GM12878 (cell line): ENCODE measurements at regions not wholly inside any gene's neighbourhood (a gene's known extent, or its start where the extent isn't known, plus 50 kb on each side); places are given as distances from the start of the nearest gene placed in this dataset.

ENCODE experiments used
- ATF2 ChIP-seq: IDR thresholded peaks from 2 replicates; pipeline ENCODE4 v1.6.1; 2012; ENCODE audit warnings: low read length, inconsistent platforms
- CBX5 ChIP-seq: sonication (generic); IDR thresholded peaks from 2 replicates; pipeline ENCODE4 v1.6.1; 2016; ENCODE audit warnings: low read depth, moderate library complexity, mild to moderate bottlenecking, inconsistent platforms
- EGR1 ChIP-seq, 2 experiments: IDR thresholded peaks; 1 replicate in 1 of 2; 2 replicates in 1 of 2; pipeline ENCODE4 v1.6.1; 2011 to 2012; ENCODE audit warnings: low read depth in 2 of 2, low read length in 2 of 2, borderline replicate concordance in 1 of 2, mild to moderate bottlenecking in 1 of 2, moderate library complexity in 1 of 2
- ELK1 ChIP-seq: IDR thresholded peaks from 2 replicates; pipeline ENCODE4 v1.6.1; 2012; ENCODE audit warnings: low read depth, low read length, improper control_type of control experiment
- IRF5 ChIP-seq: fragments of 450-650 bp; IDR thresholded peaks from 2 replicates; pipeline ENCODE4 v1.6.1; 2017; ENCODE audit warnings: borderline replicate concordance
- NFYA ChIP-seq: IDR thresholded peaks from 2 replicates; pipeline ENCODE4 v1.6.1; 2011; ENCODE audit warnings: low read depth, mild to moderate bottlenecking, low read length, improper control_type of control experiment, borderline replicate concordance
- POLR2A ChIP-seq: IDR thresholded peaks from 2 replicates; pipeline ENCODE4 v1.6.1; 2011; ENCODE audit warnings: low read depth, mild to moderate bottlenecking, low read length
- POU2F2 ChIP-seq: IDR thresholded peaks from 3 replicates; pipeline ENCODE4 v1.6.1; 2011; ENCODE audit warnings: low read depth, mild to moderate bottlenecking, low read length, borderline replicate concordance
- STAT3 ChIP-seq: IDR thresholded peaks from 2 replicates; pipeline ENCODE4 v1.6.1; 2011; ENCODE audit warnings: low read depth, low read length, improper control_type of control experiment
- TCF7 ChIP-seq: IDR thresholded peaks from 2 replicates; pipeline ENCODE4 v1.6.1; 2014; ENCODE audit warnings: antibody characterized with exemption, borderline replicate concordance
- USF2 ChIP-seq: IDR thresholded peaks from 2 replicates; pipeline ENCODE4 v1.6.1; 2011; ENCODE audit warnings: low read depth, low read length, improper control_type of control experiment, borderline replicate concordance
- YBX1 ChIP-seq: fragments of 450-650 bp; IDR thresholded peaks from 2 replicates; pipeline ENCODE4 v1.6.1; 2016; ENCODE audit warnings: antibody characterized with exemption
- ZNF217 ChIP-seq: fragments of 450-650 bp; IDR thresholded peaks from 2 replicates; pipeline ENCODE4 v1.6.1; 2017; ENCODE audit warnings: antibody characterized with exemption, mild to moderate bottlenecking
- ZNF24 ChIP-seq: fragments of 450-650 bp; IDR thresholded peaks from 2 replicates; pipeline ENCODE4 v1.6.1; 2017; ENCODE audit warnings: antibody characterized with exemption, mild to moderate bottlenecking
- ZNF592 ChIP-seq: fragments of 450-650 bp; IDR thresholded peaks from 2 replicates; pipeline ENCODE4 v1.6.1; 2017; ENCODE audit warnings: mild to moderate bottlenecking, moderate library complexity
- ZNF687 ChIP-seq: fragments of 450-650 bp; IDR thresholded peaks from 2 replicates; pipeline ENCODE4 v1.6.1; 2017; ENCODE audit warnings: mild to moderate bottlenecking, moderate library complexity
- ZSCAN29 ChIP-seq: fragments of 450-650 bp; IDR thresholded peaks from 2 replicates; pipeline ENCODE4 v1.6.1; 2017; ENCODE audit warnings: mild to moderate bottlenecking, moderate library complexity

- TF ChIP-seq IRF5 (no peak), CBX5 (peak; percentile 97), ZSCAN29 (no peak), ZNF592 (peak; percentile 61; the same call in 1 of the 2 replicates), STAT3 (peak; percentile 48; the same call in 1 of the 2 replicates), YBX1 (no peak), EGR1 (IDR thresholded peaks at IDR 0.05; ENCODE audit: borderline replicate concordance in 1 of 2, low read depth in 2 of 2, low read length in 2 of 2) (no peak), TCF7 (peak; percentile 71), ELK1 (no peak), ZNF24 (peak; percentile 66), USF2 (no peak; the same call in 1 of the 2 replicates), NFYA (no peak), POU2F2 (peak; percentile 63; the same call in 1 of the 3 replicates), ZNF217 (no peak; the same call in 1 of the 2 replicates), ATF2 (peak; percentile 89), ZNF687 (peak; percentile 97), POLR2A (peak; percentile 68)
Observed at GRCh38 chr12:94831081-94831751, 172.3 kb downstream of the NDUFA12 start (continued).
